OCI-LY3 (cell line): ENCODE measurements at regions not wholly inside any gene's neighbourhood (a gene's known extent, or its start where the extent isn't known, plus 50 kb on each side); places are given as distances from the start of the nearest gene placed in this dataset.

Source experiments
- H2AFZ ChIP-seq: fragments of 200-600, 300-600 bp; shearing (Covaris generic); 2 replicates; pipeline ENCODE4 v1.6.0; 2014; ENCODE audit warnings: antibody characterized with exemption, low read depth, low read length
- H3K27ac ChIP-seq: fragments of 200-600, 300-600 bp; sonication (generic); 2 replicates; pipeline ENCODE4 v1.5.1; 2014; ENCODE audit warnings: mild to moderate bottlenecking, low read length, moderate library complexity, mixed read lengths
- H3K27me3 ChIP-seq: fragments of 200-600, 300-600 bp; sonication (generic); 2 replicates; pipeline ENCODE4 v1.6.1; 2014; ENCODE audit warnings: low read depth, low read length, mixed read lengths
- H3K36me3 ChIP-seq: fragments of 200-600, 300-600 bp; sonication (generic); replicated peaks from 2 replicates; pipeline ENCODE3; 2014; ENCODE audit warnings: low read depth, low read length, mixed read lengths
- H3K4me1 ChIP-seq: fragments of 300-600, 200-600 bp; sonication (generic); 2 replicates; pipeline ENCODE4 v1.6.1; 2014; ENCODE audit warnings: low read length, mixed read lengths
- H3K4me2 ChIP-seq: fragments of 200-600, 300-600 bp; sonication (generic); 2 replicates; pipeline ENCODE4 v1.6.1; 2014; ENCODE audit warnings: low read length, mixed read lengths
- H3K4me3 ChIP-seq: fragments of 300-600, 200-600 bp; sonication (generic); 2 replicates; pipeline ENCODE4 v1.5.1; 2014; ENCODE audit warnings: antibody characterized with exemption, mild to moderate bottlenecking, low read length, moderate library complexity
- H3K79me2 ChIP-seq: fragments of 300-600, 200-600 bp; shearing (Covaris generic); 2 replicates; pipeline ENCODE4 v1.6.1; 2014; ENCODE audit warnings: mild to moderate bottlenecking, low read length, mixed read lengths
- H3K9ac ChIP-seq: fragments of 300-600, 200-600 bp; shearing (Covaris generic); 2 replicates; pipeline ENCODE4 v1.6.0; 2014; ENCODE audit warnings: mild to moderate bottlenecking, low read length, moderate library complexity
- H3K9me3 ChIP-seq: fragments of 200-600, 300-600 bp; shearing (Covaris generic); 2 replicates; pipeline ENCODE4 v1.6.1; 2014; ENCODE audit warnings: low read length, mixed read lengths; ENCODE audit not compliant: insufficient read depth
- H4K20me1 ChIP-seq: fragments of 200-600, 300-600 bp; sonication (generic); 2 replicates; pipeline ENCODE4 v1.6.1; 2016; ENCODE audit warnings: low read length, mixed read lengths; ENCODE audit not compliant: insufficient read depth
- CTCF ChIP-seq: fragments of 200-600, 300-600 bp; sonication (generic); IDR thresholded peaks from 2 replicates; pipeline ENCODE4 v1.5.1; 2014; ENCODE audit warnings: antibody characterized with exemption, low read length, low read depth
- EZH2phosphoT487 ChIP-seq: fragments of 200-600 bp; shearing (Covaris generic); IDR thresholded peaks from 2 replicates; pipeline ENCODE4 v1.6.1; 2018; ENCODE audit warnings: antibody characterized with exemption, mixed run types, low read depth

GRCh38 chr14:65291531-65291930 lies 121.0 kb upstream of the FUT8 start:
- H3K9ac ChIP-seq, result no peak overlapping the region
- no peak overlapping the region for H3K27ac ChIP-seq
- no peak overlapping the region for H3K4me3 ChIP-seq
- peaks cover 11% of the 10 kb centered on the region for H3K27me3 ChIP-seq
- no peak overlapping the region for H2AFZ ChIP-seq
- no peaks in the 10 kb centered on the region for H3K9me3 ChIP-seq
- H3K4me1 ChIP-seq, result peaks cover 8% of the 10 kb centered on the region
- TF ChIP-seq EZH2phosphoT487, result no peak
- no peak for TF ChIP-seq CTCF
- no peaks in the 10 kb centered on the region for H3K36me3 ChIP-seq
- H4K20me1 ChIP-seq, result no peaks in the 10 kb centered on the region
- H3K79me2 ChIP-seq, result no peaks in the 10 kb centered on the region
- no peak overlapping the region for H3K4me2 ChIP-seq

GRCh38 chr14:65294816-65295215 lies 117.7 kb upstream of the FUT8 start:
- Histone ChIP-seq H3K4me2 (no peak overlapping the region), H3K4me3 (no peak overlapping the region)

GRCh38 chr14:65296402-65296801 lies 116.1 kb upstream of the FUT8 start:
- Histone ChIP-seq H4K20me1 (no peaks in the 10 kb centered on the region), H3K79me2 (no peaks in the 10 kb centered on the region), H3K4me1 (no peaks in the 10 kb centered on the region), H3K36me3 (no peaks in the 10 kb centered on the region), H2AFZ (no peak overlapping the region), H3K27me3 (0 out of 2 replicates have a peak, but pooled peaks cover 2% of the 10 kb centered on the region), H3K9me3 (no peaks in the 10 kb centered on the region), H3K4me2 (no peak overlapping the region), H3K27ac (no peak overlapping the region), H3K4me3 (no peak overlapping the region), H3K9ac (no peak overlapping the region)
- TF ChIP-seq EZH2phosphoT487 (no peak), CTCF (no peak)

More at GRCh38 chr14:65294816-65295215, 117.7 kb upstream of the FUT8 start:
- no peaks in the 10 kb centered on the region for H3K79me2 ChIP-seq
- H4K20me1 ChIP-seq, result no peaks in the 10 kb centered on the region
- no peaks in the 10 kb centered on the region for H3K4me1 ChIP-seq
- no peaks in the 10 kb centered on the region for H3K27me3 ChIP-seq
- H3K9me3 ChIP-seq, result no peaks in the 10 kb centered on the region
- no peak overlapping the region for H3K27ac ChIP-seq
- TF ChIP-seq CTCF (no peak), EZH2phosphoT487 (no peak)
- H3K36me3 ChIP-seq, result no peaks in the 10 kb centered on the region
- H3K9ac ChIP-seq, result no peak overlapping the region
- H2AFZ ChIP-seq, result no peak overlapping the region

- TF ChIP-seq EZH2phosphoT487, result no peak
- TF ChIP-seq CTCF, result no peak
- no peaks in the 10 kb centered on the region for H3K36me3 ChIP-seq
- H3K4me3 ChIP-seq, result no peak overlapping the region
- no peak overlapping the region for H3K4me2 ChIP-seq
- no peaks in the 10 kb centered on the region for H3K9me3 ChIP-seq
- H3K27me3 ChIP-seq, result peaks cover 7% of the 10 kb centered on the region; the same call in 1 of the 2 replicates
- no peaks in the 10 kb centered on the region for H3K79me2 ChIP-seq
- no peaks in the 10 kb centered on the region for H4K20me1 ChIP-seq
- H3K4me1 ChIP-seq, result no peaks in the 10 kb centered on the region
- no peak overlapping the region for H3K9ac ChIP-seq
- H3K27ac ChIP-seq, result no peak overlapping the region
- no peak overlapping the region for H2AFZ ChIP-seq
Observed at GRCh38 chr14:65296876-65297275, 115.7 kb upstream of the FUT8 start.
